ENCODE measurements at regions not wholly inside any gene's neighbourhood (a gene's known extent, or its start where the extent isn't known, plus 50 kb on each side); places are given as distances from the start of the nearest gene placed in this dataset.
"Not testable (repeated sequence)": the region's sequence is repeated elsewhere in the genome, so short reads cannot be mapped to it uniquely, and the experiment has no call there.

DNA sequence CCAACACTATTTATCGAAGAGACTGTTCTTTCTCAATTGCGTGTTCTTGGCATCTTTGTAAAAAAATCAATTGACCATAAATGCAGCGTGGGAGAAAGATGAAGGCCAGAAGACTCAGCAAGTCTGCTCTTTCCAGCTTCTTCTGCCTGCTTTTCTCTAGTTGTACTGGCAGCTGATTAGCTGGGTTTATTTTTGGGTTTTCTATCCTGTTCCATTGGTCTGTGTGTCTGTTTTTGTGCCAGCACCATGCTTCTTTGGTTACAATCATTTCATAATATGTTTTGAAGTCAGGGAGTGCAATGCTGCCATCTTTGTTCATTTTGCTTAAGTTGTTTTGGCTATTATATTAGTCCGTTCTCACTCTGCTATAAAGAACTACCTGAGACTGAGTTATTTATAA, 201.8 kb upstream of the B3GALT2 start:
- H3K27me3 ChIP-seq: no peaks in the 10 kb centered on the region
- DNase-seq: no peak
- H3K36me3 ChIP-seq: no peaks in the 10 kb centered on the region
- TF ChIP-seq, protein P1, sequence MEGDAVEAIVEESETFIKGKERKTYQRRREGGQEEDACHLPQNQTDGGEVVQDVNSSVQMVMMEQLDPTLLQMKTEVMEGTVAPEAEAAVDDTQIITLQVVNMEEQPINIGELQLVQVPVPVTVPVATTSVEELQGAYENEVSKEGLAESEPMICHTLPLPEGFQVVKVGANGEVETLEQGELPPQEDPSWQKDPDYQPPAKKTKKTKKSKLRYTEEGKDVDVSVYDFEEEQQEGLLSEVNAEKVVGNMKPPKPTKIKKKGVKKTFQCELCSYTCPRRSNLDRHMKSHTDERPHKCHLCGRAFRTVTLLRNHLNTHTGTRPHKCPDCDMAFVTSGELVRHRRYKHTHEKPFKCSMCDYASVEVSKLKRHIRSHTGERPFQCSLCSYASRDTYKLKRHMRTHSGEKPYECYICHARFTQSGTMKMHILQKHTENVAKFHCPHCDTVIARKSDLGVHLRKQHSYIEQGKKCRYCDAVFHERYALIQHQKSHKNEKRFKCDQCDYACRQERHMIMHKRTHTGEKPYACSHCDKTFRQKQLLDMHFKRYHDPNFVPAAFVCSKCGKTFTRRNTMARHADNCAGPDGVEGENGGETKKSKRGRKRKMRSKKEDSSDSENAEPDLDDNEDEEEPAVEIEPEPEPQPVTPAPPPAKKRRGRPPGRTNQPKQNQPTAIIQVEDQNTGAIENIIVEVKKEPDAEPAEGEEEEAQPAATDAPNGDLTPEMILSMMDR (IDR thresholded peaks at IDR 0.05; ENCODE audit: low read depth, low read length): no peak
- H3K4me1 ChIP-seq: no peaks in the 10 kb centered on the region
- H3K9me3 ChIP-seq: no peaks in the 10 kb centered on the region
- H3K4me3 ChIP-seq (ENCODE audit: low read depth, low read length): no peak overlapping the region

DNA sequence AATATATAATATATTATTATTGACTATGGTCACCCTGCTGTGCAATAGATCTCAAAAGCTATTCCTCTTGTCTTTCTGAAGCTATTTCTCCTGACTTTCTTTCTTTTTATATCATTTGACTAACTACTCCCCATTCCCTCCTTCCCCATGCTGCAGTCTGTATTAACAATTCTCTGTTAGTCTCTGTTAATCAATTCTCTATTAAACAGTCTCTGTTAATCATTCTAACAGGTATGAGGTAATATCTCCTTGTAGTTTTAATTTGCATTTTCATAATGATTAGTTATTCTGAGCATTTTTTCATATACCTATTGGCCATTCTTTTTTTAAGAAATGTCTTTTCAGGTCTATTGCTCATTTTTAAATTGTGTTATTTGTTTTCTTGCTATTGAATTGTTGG, 201.0 kb upstream of the B3GALT2 start:
- no peak for DNase-seq
- Histone ChIP-seq H3K4me1 (no peaks in the 10 kb centered on the region), H3K9me3 (no peaks in the 10 kb centered on the region), H3K27me3 (no peaks in the 10 kb centered on the region), H3K4me3 (ENCODE audit: low read depth, low read length) (no peak overlapping the region), H3K36me3 (no peaks in the 10 kb centered on the region)
- TF ChIP-seq, protein P1 (IDR thresholded peaks at IDR 0.05; ENCODE audit: low read depth, low read length): no peak

DNA sequence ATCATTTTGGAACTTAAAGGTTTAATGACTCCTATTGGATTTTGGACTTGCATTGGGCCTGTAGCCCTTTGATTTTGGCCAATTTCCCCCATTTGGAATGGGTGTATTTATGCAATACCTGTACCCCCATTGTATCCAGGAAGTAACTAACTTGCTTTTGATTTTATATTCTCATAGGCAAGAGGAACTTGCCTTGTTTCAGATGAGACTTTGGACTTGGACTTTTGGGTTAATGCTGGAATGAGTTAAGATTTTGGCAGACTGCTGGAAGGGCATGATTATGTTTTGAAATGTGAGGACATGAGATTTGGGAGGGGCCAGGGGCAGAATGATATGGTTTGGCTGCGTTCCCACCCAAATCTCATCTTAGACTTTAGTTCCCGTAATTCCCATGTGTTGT, 192.0 kb upstream of the B3GALT2 start:
- DNase-seq; H3K4me1 ChIP-seq; H3K4me3 ChIP-seq (ENCODE audit: low read depth, low read length); H3K36me3 ChIP-seq; H3K27me3 ChIP-seq; H3K9me3 ChIP-seq: not testable (repeated sequence)

DNA sequence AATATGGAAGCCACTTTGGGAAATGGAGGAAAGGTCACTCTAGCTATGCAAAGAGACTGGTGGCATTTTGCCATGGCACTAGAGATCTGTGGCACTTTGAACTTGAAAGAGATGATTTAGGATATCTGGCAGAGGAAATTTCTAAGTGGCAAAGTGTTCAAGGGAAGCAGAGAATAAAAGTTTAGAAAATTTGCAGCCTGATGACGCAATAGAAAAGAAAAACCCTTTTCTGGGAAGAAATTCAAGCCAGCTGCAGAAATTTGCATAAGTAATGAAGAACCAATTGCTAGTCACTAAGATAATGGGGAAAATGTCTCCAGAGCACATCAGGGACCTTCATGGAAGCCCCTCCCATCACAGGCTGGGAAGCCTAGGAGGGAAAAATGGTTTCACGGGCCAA, 191.1 kb upstream of the B3GALT2 start:
- TF ChIP-seq, protein P1 (IDR thresholded peaks at IDR 0.05; ENCODE audit: low read depth, low read length): no peak
- Histone ChIP-seq H3K9me3 (no peaks in the 10 kb centered on the region), H3K27me3 (no peaks in the 10 kb centered on the region), H3K4me3 (ENCODE audit: low read depth, low read length) (no peak overlapping the region), H3K36me3 (no peaks in the 10 kb centered on the region), H3K4me1 (no peaks in the 10 kb centered on the region)
- no peak for DNase-seq

DNA sequence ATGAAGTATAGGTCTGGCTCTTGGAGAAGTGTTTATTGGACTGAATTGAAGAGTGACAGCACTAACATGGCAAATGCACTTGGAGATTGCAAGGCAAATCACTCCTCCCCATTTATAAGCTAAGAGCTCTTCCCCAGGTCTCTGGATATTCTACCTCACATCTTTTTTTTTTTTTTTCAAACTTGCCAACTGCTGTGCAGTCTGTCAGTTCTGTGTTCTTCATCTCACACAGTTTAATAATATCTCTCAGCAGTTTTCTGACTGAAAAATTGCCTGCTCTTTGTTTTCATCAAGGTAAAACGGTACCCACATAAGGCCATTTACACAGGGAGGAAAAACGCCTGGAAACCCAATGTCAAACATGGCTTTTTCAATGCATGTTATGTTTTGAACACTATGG, 186.1 kb upstream of the B3GALT2 start:
- H3K9me3 ChIP-seq: no peaks in the 10 kb centered on the region
- TF ChIP-seq, protein P1 (IDR thresholded peaks at IDR 0.05; ENCODE audit: low read depth, low read length): no peak
- H3K36me3 ChIP-seq: no peaks in the 10 kb centered on the region
- no peaks in the 10 kb centered on the region for H3K27me3 ChIP-seq
- DNase-seq: no peak
- no peak overlapping the region for H3K4me3 ChIP-seq (ENCODE audit: low read depth, low read length)
- no peaks in the 10 kb centered on the region for H3K4me1 ChIP-seq

DNA sequence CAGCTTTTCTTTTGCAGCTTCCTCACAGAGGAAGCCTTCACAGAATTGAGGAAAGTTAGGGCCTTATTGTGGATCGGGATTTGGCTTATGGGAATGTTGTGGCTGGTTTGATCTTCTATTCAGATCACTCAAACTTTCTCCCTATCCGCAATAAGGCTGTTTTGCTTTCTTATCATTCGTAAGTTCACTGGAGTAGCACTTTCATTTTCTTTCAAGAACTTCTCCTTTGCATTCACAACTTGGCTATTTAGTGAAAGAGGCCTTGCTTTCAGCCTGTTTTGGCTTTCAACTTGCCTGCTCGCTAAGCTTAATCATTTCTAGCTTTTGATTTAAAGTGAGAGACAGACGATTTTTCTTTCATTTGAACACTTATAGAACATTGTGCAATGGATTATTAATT, 181.9 kb upstream of the B3GALT2 start:
- Histone ChIP-seq H3K4me3 (ENCODE audit: low read depth, low read length) (no peak overlapping the region), H3K27me3 (no peaks in the 10 kb centered on the region), H3K9me3 (no peaks in the 10 kb centered on the region), H3K4me1 (no peaks in the 10 kb centered on the region), H3K36me3 (no peaks in the 10 kb centered on the region)
- TF ChIP-seq, protein P1 (IDR thresholded peaks at IDR 0.05; ENCODE audit: low read depth, low read length): no peak
- no peak for DNase-seq

DNA sequence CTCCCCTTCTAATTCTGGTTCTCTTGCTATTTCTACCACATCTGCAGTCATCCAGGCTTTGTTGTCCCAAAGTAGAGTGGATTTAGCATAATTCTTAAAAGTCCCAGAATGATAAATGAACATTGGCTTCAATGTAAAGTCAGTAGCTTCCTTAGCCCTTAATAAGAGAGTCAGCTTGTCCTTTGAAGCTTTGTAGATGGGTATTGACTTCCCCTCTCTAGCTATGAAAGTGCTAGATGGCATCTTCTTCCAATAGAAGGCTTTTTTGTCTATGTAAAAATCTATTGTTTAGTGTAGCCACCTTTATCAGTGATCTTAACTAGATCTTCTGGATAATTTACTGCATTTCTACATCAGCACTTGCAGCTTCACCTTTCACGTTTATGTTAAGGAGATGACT, 181.4 kb upstream of the B3GALT2 start:
- H3K4me1 ChIP-seq: no peaks in the 10 kb centered on the region
- DNase-seq: no peak
- H3K27me3 ChIP-seq: no peaks in the 10 kb centered on the region
- no peak overlapping the region for H3K4me3 ChIP-seq (ENCODE audit: low read depth, low read length)
- TF ChIP-seq, protein P1 (IDR thresholded peaks at IDR 0.05; ENCODE audit: low read depth, low read length): no peak
- no peaks in the 10 kb centered on the region for H3K9me3 ChIP-seq
- H3K36me3 ChIP-seq: no peaks in the 10 kb centered on the region
